ENCODE measurements at regions not wholly inside any gene's neighbourhood (a gene's known extent, or its start where the extent isn't known, plus 50 kb on each side); places are given as distances from the start of the nearest gene placed in this dataset.

DNA sequence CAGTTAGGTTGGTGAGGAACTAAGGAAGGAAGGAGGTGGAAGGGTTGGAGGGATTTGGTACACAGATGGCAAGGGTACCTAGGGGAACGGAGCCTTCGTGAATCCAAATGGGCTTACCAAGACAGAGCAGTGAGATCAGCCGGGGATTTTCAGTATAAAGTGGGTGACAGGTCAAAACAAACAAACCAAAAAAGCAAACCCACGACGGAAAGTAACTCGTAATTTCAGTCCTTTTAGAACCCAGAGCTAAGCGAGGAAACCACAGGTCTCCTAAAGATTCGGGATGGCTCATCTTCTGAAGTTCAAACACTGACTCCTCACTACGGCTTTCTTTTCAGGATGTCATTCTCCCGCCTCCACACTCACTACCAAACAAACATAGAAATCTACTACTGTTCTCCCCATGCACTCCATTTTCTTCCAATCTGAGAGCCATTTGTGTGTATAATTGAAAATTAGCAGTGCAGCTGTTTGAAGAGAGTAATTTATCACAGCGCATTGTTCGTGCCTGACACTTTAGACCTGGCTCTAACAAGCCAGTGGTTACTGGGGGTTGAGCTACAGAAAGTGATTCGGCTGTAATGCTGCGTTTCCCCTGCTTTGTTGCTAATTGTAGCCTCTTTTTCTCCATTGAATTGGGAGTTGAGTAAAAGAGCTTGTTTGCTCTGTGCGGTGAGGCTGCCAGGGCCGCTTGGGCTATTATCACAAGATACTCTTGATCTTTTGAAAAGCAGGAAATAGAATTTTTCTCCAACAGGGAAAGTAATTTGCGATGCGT is 64.7 kb upstream of the CCDC39 start:
- no peak overlapping the region for H3K4me3 ChIP-seq (ENCODE audit: low read depth, low read length)
- DNase-seq (ENCODE audit: low read depth) = no peak
- in situ Hi-C loops (cut with HindIII; ENCODE audit: low sequenced_read_pairs) = no loop called here
- TF ChIP-seq, protein P1, sequence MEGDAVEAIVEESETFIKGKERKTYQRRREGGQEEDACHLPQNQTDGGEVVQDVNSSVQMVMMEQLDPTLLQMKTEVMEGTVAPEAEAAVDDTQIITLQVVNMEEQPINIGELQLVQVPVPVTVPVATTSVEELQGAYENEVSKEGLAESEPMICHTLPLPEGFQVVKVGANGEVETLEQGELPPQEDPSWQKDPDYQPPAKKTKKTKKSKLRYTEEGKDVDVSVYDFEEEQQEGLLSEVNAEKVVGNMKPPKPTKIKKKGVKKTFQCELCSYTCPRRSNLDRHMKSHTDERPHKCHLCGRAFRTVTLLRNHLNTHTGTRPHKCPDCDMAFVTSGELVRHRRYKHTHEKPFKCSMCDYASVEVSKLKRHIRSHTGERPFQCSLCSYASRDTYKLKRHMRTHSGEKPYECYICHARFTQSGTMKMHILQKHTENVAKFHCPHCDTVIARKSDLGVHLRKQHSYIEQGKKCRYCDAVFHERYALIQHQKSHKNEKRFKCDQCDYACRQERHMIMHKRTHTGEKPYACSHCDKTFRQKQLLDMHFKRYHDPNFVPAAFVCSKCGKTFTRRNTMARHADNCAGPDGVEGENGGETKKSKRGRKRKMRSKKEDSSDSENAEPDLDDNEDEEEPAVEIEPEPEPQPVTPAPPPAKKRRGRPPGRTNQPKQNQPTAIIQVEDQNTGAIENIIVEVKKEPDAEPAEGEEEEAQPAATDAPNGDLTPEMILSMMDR (IDR thresholded peaks at IDR 0.05; ENCODE audit: low read depth, low read length, missing control alignments) = no peak

DNA sequence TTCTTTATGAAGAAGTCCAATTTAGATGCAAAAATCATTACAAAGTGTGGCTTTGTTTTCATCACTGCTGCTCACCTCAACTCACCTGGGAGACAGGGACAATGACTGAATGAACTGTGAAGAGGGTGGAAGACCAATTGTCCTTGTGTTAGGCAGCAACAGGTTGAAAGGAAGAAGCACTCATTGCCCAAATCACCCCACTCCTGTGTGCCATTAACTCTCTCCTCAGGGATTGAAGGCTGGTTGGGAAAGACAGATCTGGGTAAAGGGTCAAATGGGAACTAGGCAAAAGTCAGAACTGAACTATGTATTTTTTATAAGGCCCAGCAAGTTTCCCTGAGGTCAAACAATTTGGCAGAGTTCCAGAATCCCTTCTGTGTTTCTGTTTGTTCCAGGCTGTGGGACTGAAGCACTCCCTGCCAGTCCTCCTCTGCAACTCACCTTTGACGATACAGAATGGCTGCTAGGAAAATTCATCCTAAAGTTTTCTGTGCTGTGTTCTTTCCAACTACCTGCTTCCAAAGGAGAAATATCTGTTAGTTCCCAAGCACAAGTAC is 68.6 kb upstream of the CCDC39 start:
- TF ChIP-seq, protein P1 (IDR thresholded peaks at IDR 0.05; ENCODE audit: low read depth, low read length, missing control alignments) = no peak
- in situ Hi-C loops (cut with HindIII; ENCODE audit: low sequenced_read_pairs) = no loop called here
- no peak for DNase-seq (ENCODE audit: low read depth)
- H3K4me3 ChIP-seq (ENCODE audit: low read depth, low read length) = no peak overlapping the region

DNA sequence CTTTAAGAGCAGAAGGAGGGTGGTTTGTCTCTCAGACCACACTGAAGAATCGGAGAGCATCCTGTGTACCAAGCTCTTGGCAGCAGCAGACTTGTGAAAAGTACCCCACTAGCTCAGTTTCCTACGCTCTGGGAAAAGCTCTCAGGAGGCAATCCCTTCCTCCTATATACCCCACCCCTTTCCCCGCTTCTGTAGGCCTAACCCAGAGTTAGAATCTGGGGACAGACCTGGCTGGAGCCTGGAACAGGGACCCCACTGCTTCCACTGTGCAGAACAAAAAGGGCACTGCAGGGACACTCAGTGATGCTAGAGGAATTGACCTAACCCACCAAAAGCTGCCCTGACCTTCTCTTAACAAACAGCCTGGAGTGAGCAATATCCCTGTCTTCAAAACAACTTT is 70.0 kb upstream of the CCDC39 start:
- in situ Hi-C loops (cut with HindIII; ENCODE audit: low sequenced_read_pairs) = no loop called here
- TF ChIP-seq, protein P1 (IDR thresholded peaks at IDR 0.05; ENCODE audit: low read depth, low read length, missing control alignments) = no peak
- DNase-seq (ENCODE audit: low read depth) = no peak
- H3K4me3 ChIP-seq (ENCODE audit: low read depth, low read length) = no peak overlapping the region

DNA sequence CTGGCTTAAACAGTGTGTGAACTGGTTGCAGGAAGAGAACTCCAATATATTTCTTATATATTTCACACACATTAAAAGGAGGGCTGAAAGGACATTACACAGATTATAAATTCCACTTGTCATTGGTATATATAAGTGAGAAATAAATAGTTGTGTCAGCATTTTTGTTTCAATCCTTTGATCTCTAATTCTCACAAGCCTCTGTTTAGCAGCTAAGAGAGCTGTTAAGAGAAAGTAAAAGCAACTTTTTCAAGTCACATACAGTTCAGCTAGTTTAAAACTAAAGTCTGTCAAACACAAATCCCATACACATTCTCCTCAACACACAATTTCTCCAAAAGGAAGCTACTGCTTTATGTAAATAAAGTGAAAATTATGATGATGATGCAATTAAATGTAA is 70.5 kb upstream of the CCDC39 start:
- in situ Hi-C loops (cut with HindIII; ENCODE audit: low sequenced_read_pairs) = no loop called here

DNA sequence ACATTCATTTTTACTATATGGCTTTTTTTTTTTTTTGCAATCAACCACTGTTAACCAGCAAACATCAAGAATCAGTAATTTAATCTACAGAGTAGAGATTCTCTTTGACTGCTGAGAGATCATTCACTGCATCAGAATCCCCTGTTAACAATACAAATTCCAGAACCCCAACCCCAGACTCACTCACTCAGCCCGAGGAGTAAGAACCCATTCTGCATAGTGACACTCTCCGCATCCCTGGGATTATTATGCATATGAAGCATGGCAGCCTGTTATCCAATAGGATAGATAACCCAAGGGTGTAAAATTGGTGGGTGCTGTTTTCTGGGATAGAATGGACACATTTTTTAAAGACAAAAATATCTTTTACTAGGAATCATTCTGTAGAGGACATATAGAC is 76.3 kb upstream of the CCDC39 start:
- in situ Hi-C loops (cut with HindIII; ENCODE audit: low sequenced_read_pairs) = no loop called here

More for the DNA sequence above, 70.5 kb upstream of the CCDC39 start:
- DNase-seq (ENCODE audit: low read depth) = no peak
- H3K4me3 ChIP-seq (ENCODE audit: low read depth, low read length) = no peak overlapping the region
- TF ChIP-seq, protein P1 (IDR thresholded peaks at IDR 0.05; ENCODE audit: low read depth, low read length, missing control alignments) = no peak

DNA sequence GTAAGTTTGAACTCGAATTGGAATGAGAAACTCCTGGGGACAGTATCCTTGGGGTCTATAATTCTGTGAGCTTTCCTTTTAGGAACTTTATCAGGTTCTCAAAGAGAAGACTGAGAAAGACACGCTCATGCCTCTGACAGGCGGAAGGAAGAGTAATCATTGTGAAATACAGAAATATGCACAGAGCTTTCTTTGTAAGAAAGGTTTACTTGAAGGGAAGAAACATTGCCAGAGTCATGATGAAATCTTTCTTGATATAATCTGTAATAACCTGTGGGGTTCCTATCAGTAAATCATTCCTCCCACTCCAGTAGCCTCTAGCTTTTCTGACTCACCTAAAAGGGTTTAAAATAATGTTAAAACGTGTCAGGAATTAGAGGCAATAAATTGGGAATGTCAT is 83.6 kb upstream of the CCDC39 start:
- no peak overlapping the region for H3K4me3 ChIP-seq (ENCODE audit: low read depth, low read length)
- in situ Hi-C loops (cut with HindIII; ENCODE audit: low sequenced_read_pairs) = no loop called here
- no peak for DNase-seq (ENCODE audit: low read depth)
- TF ChIP-seq, protein P1 (IDR thresholded peaks at IDR 0.05; ENCODE audit: low read depth, low read length, missing control alignments) = no peak

More for the DNA sequence above, 76.3 kb upstream of the CCDC39 start:
- H3K4me3 ChIP-seq (ENCODE audit: low read depth, low read length) = no peak overlapping the region
- no peak for DNase-seq (ENCODE audit: low read depth)
- TF ChIP-seq, protein P1 (IDR thresholded peaks at IDR 0.05; ENCODE audit: low read depth, low read length, missing control alignments) = no peak
